A673 (cell line): ENCODE measurements at regions not wholly inside any gene's neighbourhood (a gene's known extent, or its start where the extent isn't known, plus 50 kb on each side); places are given as distances from the start of the nearest gene placed in this dataset.

Experiments used
- CTCF ChIP-seq: fragments of 300-800, 200-600 bp; sonication (generic); conservative IDR thresholded peaks from 2 replicates; pipeline ENCODE4 v1.5.1; 2017; ENCODE audit warnings: low read depth, mild to moderate bottlenecking, antibody characterized with exemption, low read length, moderate library complexity, mixed read lengths
- EZH2 ChIP-seq: fragments of 200-600 bp; sonication (generic); IDR thresholded peaks from 2 replicates; pipeline ENCODE4 v1.6.1; 2017; ENCODE audit warnings: borderline replicate concordance, low read depth, mild to moderate bottlenecking, mixed read lengths, antibody characterized with exemption, low read length; ENCODE audit not compliant: poor library complexity, severe bottlenecking

GRCh38 chr3:75978686-75979085, 193.3 kb upstream of the ZNF717 start:
- TF ChIP-seq CTCF, result no peak
- no peak for TF ChIP-seq EZH2
